Kidney epithelial cell (primary cell): ENCODE measurements at regions not wholly inside any gene's neighbourhood (a gene's known extent, or its start where the extent isn't known, plus 50 kb on each side); places are given as distances from the start of the nearest gene placed in this dataset.

Experiments
- DNase-seq: peaks from one replicate; pipeline ENCODE4 v3.0.0-alpha.2; 2010; ENCODE audit warnings: low read depth
- H3K27me3 ChIP-seq: 2 replicates; pipeline ENCODE4 v1.6.0; 2011; ENCODE audit warnings: low read length; ENCODE audit not compliant: control insufficient read depth, insufficient read depth
- H3K36me3 ChIP-seq: 2 replicates; pipeline ENCODE4 v1.5.1; 2011; ENCODE audit warnings: low read length; ENCODE audit not compliant: control insufficient read depth, insufficient read depth
- H3K4me3 ChIP-seq: 2 replicates; pipeline ENCODE4 v1.5.1; 2011; ENCODE audit warnings: low read depth, mild to moderate bottlenecking, control low read depth, low read length
- TF ChIP-seq, protein P1 (sequence below): IDR thresholded peaks from 2 replicates; pipeline ENCODE4 v1.5.1; 2011; ENCODE audit warnings: mild to moderate bottlenecking, moderate library complexity, low read length, control low read depth, inconsistent platforms; ENCODE audit not compliant: insufficient read depth, poor library complexity, severe bottlenecking

DNA sequence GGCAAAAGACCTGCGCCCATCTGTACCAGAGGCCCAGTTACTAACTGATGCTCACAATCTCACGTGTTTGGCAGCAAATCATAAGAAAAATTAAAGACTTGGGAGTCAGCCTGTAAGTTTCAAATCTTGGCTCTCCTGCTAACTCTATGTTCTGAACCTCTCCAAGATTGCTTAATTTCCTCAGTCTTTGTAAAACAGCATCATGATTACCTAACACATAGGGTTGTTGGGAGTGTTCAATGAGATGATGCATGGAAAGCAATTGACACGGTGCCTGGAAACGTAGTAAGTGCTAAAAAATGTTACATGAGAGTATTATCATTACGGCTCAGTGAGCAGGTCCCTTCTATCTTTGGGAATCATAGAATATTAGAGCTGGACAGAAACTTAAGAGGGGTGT lies 497.6 kb upstream of the TCF4 start:
- no peaks in the 10 kb centered on the region for H3K36me3 ChIP-seq
- no peak for DNase-seq
- H3K4me3 ChIP-seq, result no peak overlapping the region
- TF ChIP-seq, protein P1, sequence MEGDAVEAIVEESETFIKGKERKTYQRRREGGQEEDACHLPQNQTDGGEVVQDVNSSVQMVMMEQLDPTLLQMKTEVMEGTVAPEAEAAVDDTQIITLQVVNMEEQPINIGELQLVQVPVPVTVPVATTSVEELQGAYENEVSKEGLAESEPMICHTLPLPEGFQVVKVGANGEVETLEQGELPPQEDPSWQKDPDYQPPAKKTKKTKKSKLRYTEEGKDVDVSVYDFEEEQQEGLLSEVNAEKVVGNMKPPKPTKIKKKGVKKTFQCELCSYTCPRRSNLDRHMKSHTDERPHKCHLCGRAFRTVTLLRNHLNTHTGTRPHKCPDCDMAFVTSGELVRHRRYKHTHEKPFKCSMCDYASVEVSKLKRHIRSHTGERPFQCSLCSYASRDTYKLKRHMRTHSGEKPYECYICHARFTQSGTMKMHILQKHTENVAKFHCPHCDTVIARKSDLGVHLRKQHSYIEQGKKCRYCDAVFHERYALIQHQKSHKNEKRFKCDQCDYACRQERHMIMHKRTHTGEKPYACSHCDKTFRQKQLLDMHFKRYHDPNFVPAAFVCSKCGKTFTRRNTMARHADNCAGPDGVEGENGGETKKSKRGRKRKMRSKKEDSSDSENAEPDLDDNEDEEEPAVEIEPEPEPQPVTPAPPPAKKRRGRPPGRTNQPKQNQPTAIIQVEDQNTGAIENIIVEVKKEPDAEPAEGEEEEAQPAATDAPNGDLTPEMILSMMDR, result no peak
- H3K27me3 ChIP-seq, result no peaks in the 10 kb centered on the region

DNA sequence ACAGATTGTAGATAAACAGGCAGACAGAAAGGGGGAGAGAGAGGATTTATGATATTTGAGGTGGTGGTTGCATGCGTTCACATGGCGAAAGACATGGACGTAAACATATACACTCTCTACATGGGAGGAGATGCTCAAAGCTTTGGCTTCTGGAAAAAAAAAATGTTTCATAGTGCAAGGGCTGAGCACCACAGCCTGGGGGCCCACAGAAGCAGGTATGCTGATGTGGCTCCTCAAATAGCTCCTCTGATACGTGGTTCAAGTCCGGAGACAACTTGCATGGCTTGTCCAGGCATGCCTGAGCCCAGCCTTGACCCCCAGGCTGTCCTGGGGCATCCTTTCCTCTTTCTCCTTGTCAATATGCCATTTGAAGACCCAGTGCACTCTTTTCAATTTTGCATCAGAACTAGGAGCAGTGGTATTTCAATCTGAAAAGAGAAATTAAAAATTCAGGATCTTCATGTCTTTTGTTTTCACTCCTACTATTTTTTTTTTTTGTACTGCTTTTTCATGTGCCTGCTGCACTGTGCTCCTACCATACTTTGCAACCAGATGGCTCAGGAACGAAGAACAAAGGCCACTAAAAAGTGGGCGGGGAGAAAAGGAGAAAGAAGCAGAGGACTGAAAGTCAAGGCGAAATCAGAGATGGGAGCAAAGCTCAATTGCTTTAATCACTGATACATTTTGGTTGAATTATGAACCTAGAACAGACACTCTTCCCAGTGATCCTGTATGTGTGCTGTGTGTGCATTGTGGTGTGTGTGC lies 495.7 kb upstream of the TCF4 start:
- Histone ChIP-seq H3K4me3 (no peak overlapping the region), H3K27me3 (no peaks in the 10 kb centered on the region), H3K36me3 (no peaks in the 10 kb centered on the region)
- TF ChIP-seq, protein P1, result no peak
- no peak for DNase-seq

DNA sequence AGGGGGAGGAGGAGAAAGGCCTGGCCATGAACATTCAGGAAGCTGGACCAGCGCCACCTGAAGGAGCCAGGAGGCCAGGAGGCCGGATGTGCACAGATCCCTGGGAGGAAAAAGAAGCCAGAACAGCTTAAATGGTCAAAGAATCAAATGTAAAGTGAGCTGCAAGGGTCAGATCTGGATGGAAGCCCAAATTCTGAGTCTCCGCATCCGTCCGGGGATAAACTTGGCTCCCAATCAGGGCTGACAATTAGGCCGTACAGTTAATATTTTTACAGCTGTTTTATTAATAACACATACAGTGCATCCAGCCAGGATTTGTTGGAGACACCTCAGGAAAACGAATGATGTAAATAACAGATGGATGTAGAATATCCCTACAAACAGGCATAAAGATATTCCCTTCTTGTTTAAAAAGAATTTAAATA lies 495.1 kb upstream of the TCF4 start:
- H3K27me3 ChIP-seq, result no peaks in the 10 kb centered on the region
- no peak overlapping the region for H3K4me3 ChIP-seq
- DNase-seq, result no peak
- TF ChIP-seq, protein P1, result no peak
- H3K36me3 ChIP-seq, result no peaks in the 10 kb centered on the region

DNA sequence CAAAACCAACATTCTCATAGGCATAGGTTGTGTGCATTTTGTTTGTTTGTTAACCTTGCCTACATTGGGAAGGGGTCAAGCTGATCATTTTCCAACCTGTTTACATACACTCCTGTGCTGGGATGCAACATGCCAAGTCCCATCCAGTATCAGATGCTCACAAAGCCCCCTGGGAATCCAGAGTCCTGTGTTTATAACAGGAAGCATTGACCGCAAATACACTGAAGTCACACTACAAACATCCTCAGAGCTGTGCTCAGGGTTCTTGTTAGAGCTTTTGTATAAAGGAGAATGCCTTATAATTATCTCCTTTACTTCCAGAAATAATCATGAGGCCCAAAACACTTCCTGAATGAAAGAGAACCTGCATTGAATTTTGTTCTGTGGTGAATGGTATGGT lies 488.7 kb upstream of the TCF4 start:
- Histone ChIP-seq H3K4me3 (no peak overlapping the region), H3K36me3 (no peaks in the 10 kb centered on the region), H3K27me3 (no peaks in the 10 kb centered on the region)
- TF ChIP-seq, protein P1, result no peak
- no peak for DNase-seq

DNA sequence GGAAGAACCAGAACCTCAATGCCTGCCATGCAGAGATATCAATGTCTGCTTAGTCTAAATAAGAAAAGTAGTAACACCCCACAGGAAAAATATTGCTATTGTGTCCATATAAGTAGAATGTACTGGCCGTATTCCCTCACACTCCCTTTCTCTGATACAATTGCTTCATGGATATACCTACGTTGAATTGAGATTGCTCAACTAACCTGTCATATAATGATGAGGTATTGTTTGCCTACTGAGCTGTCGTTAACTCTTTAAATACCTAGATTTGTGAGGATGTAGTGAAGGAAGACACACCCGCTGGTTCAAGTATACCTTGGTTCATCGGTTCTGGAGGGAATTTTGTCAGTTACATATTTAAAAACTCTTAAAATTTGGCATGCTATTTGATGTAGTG lies 480.7 kb upstream of the TCF4 start:
- DNase-seq, result no peak
- H3K36me3 ChIP-seq, result no peaks in the 10 kb centered on the region
- H3K27me3 ChIP-seq, result no peaks in the 10 kb centered on the region
- TF ChIP-seq, protein P1, result no peak
- no peak overlapping the region for H3K4me3 ChIP-seq
